Neural crest cell (in vitro differentiated cells): ENCODE measurements at regions not wholly inside any gene's neighbourhood (a gene's known extent, or its start where the extent isn't known, plus 50 kb on each side); places are given as distances from the start of the nearest gene placed in this dataset.

ENCODE experiments used
- DNase-seq: peaks from one replicate; pipeline ENCODE4 v3.0.0; 2021; ENCODE audit warnings: low read depth, mixed read lengths, low spot score
- H3K27ac Mint-ChIP-seq: one replicate; pipeline ENCODE4 v1.8.0; 2021; ENCODE audit warnings: mild to moderate bottlenecking, mixed read lengths; ENCODE audit not compliant: unreplicated experiment
- H3K27me3 Mint-ChIP-seq: 2 replicates; pipeline ENCODE4 v1.8.0; 2021; ENCODE audit warnings: low read depth, mild to moderate bottlenecking, mixed read lengths
- H3K36me3 Mint-ChIP-seq: 2 replicates; pipeline ENCODE4 v1.8.0; 2021; ENCODE audit warnings: low read depth, mild to moderate bottlenecking, mixed read lengths
- H3K4me1 Mint-ChIP-seq: 2 replicates; pipeline ENCODE4 v1.8.0; 2021; ENCODE audit warnings: mixed read lengths
- H3K4me3 Mint-ChIP-seq: one replicate; pipeline ENCODE4 v1.8.0; 2021; ENCODE audit warnings: mild to moderate bottlenecking, mixed read lengths
- H3K9me3 Mint-ChIP-seq: 2 replicates; pipeline ENCODE4 v1.8.0; 2021; ENCODE audit warnings: mixed read lengths
- TF ChIP-seq, protein P1 (sequence below): fragments of 200-600 bp; sonication (generic); conservative IDR thresholded peaks from 2 replicates; pipeline ENCODE4 v1.5.0; 2021; ENCODE audit warnings: antibody characterized with exemption, mild to moderate bottlenecking

DNA sequence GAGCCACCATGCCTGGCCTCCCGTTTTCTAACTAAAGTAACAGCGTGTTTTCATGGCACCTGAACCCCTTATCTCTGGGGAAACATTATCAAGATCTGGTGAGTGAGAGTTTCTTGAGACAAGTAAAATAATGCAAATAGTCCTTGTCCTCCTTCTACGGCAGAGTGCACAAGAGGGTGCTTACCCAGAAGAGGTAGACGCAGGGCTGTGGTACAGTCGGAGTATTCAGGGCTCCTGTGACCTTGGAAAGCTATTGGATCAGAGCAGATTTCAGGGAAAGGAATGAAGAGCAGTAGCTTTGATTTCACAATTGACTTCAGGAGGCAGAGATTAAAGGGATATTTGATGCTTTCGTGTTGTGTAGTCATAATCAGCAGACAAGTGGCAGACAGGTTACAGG lies 269.1 kb downstream of the ZNF248 start:
- peaks cover 17% of the 10 kb centered on the region for H3K9me3 Mint-ChIP-seq
- H3K27me3 Mint-ChIP-seq, result no peaks in the 10 kb centered on the region
- H3K36me3 Mint-ChIP-seq, result peaks cover 17% of the 10 kb centered on the region
- H3K4me3 Mint-ChIP-seq, result no peak overlapping the region
- TF ChIP-seq, protein P1, sequence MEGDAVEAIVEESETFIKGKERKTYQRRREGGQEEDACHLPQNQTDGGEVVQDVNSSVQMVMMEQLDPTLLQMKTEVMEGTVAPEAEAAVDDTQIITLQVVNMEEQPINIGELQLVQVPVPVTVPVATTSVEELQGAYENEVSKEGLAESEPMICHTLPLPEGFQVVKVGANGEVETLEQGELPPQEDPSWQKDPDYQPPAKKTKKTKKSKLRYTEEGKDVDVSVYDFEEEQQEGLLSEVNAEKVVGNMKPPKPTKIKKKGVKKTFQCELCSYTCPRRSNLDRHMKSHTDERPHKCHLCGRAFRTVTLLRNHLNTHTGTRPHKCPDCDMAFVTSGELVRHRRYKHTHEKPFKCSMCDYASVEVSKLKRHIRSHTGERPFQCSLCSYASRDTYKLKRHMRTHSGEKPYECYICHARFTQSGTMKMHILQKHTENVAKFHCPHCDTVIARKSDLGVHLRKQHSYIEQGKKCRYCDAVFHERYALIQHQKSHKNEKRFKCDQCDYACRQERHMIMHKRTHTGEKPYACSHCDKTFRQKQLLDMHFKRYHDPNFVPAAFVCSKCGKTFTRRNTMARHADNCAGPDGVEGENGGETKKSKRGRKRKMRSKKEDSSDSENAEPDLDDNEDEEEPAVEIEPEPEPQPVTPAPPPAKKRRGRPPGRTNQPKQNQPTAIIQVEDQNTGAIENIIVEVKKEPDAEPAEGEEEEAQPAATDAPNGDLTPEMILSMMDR, result no peak
- no peak for DNase-seq
- no peaks in the 10 kb centered on the region for H3K4me1 Mint-ChIP-seq
- no peak overlapping the region for H3K27ac Mint-ChIP-seq

DNA sequence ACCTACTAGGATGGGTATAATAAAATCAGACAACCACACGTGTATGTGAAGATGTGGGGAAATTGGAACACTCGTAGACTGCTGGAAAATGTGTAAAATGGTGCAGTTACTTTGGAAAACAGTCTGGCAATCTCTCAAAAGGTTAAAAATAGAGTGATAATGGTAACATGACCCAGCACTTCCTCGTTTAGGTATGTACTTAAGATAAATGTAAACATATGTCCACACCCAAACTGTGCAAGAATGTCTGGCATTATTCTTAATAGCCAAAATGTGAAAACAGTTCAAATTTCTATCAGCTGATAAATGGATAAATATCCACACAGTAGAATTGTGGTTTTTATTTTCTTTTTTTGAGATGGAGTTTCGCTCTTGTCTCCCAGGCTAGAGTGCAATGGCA lies 272.8 kb downstream of the ZNF248 start:
- no peaks in the 10 kb centered on the region for H3K27me3 Mint-ChIP-seq
- TF ChIP-seq, protein P1, result no peak
- H3K36me3 Mint-ChIP-seq, result peaks cover 12% of the 10 kb centered on the region
- no peak for DNase-seq
- peaks cover 15% of the 10 kb centered on the region for H3K9me3 Mint-ChIP-seq
- no peak overlapping the region for H3K4me3 Mint-ChIP-seq
- H3K4me1 Mint-ChIP-seq, result no peaks in the 10 kb centered on the region
- no peak overlapping the region for H3K27ac Mint-ChIP-seq

GRCh38 chr10:37582237-37582636 lies 275.2 kb downstream of the ZNF248 start:
- Mint-ChIP-seq H3K27me3 (no peaks in the 10 kb centered on the region), H3K4me3 (no peak overlapping the region), H3K36me3 (peaks cover 5% of the 10 kb centered on the region), H3K4me1 (no peaks in the 10 kb centered on the region), H3K9me3 (peaks cover 13% of the 10 kb centered on the region), H3K27ac (no peak overlapping the region)
- no peak for DNase-seq
- TF ChIP-seq, protein P1, result no peak

DNA sequence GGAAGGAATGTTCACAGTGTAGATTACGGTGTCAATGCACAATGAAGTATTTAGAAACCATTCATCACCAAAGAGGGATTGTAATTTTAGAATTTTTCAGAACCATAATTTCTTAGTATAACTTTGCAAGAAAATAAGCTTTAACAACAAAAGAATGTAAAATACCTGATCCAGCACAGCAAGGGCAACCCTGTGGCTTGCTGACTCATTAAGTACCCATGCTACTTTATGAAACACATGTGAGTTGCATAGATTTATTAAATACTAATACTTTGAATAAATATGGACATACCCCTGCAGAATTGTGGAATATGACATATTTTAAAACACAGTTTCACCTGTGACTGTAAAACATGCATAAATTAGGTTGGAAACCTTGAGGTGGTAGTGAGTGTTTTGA lies 281.3 kb downstream of the ZNF248 start:
- H3K27me3 Mint-ChIP-seq, result no peaks in the 10 kb centered on the region
- H3K4me3 Mint-ChIP-seq, result no peak overlapping the region
- peaks cover 4% of the 10 kb centered on the region for H3K36me3 Mint-ChIP-seq
- no peak for DNase-seq
- no peaks in the 10 kb centered on the region for H3K4me1 Mint-ChIP-seq
- TF ChIP-seq, protein P1, result no peak
- H3K27ac Mint-ChIP-seq, result no peak overlapping the region
- H3K9me3 Mint-ChIP-seq, result peaks cover 17% of the 10 kb centered on the region

- Mint-ChIP-seq H3K4me3 (no peak overlapping the region), H3K27ac (no peak overlapping the region), H3K4me1 (no peaks in the 10 kb centered on the region), H3K36me3 (peaks cover 4% of the 10 kb centered on the region), H3K9me3 (peaks cover 18% of the 10 kb centered on the region), H3K27me3 (no peaks in the 10 kb centered on the region)
- no peak for DNase-seq
- TF ChIP-seq, protein P1, result no peak
These were observed 285.2 kb downstream of the ZNF248 start for GRCh38 chr10:37572206-37572605.

DNA sequence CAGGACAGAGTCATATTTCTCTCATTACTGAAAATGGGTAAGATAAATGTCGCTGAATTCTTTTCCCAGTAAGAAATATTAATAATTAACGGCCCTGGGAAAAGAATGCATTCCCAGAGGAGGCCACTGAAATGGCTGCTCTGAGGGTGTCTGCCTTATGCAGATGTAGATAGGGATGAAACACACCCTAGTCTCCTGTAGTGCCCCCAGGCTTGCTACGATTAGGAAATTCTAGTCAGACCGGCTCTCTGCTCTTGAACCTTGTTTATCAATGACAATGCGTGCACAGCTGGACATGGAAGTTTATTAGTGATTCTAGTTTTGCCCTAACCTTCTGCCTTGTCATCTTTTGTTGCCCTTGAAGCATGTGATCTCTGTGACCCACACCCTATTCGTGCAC lies 291.1 kb downstream of the ZNF248 start:
- H3K4me1 Mint-ChIP-seq, result no peaks in the 10 kb centered on the region
- no peaks in the 10 kb centered on the region for H3K27me3 Mint-ChIP-seq

More for the DNA sequence above, 291.1 kb downstream of the ZNF248 start:
- Mint-ChIP-seq H3K9me3 (peaks cover 13% of the 10 kb centered on the region), H3K36me3 (no peaks in the 10 kb centered on the region), H3K4me3 (no peak overlapping the region), H3K27ac (no peak overlapping the region)
- TF ChIP-seq, protein P1, result no peak
- DNase-seq, result no peak
